MM.1S (cell line): ENCODE measurements at regions not wholly inside any gene's neighbourhood (a gene's known extent, or its start where the extent isn't known, plus 50 kb on each side); places are given as distances from the start of the nearest gene placed in this dataset.

ENCODE experiments used
- CTCF ChIP-seq: fragments of 300-600 bp; sonication (generic); IDR thresholded peaks from 2 replicates; pipeline ENCODE4 v1.5.1; 2016; ENCODE audit warnings: antibody characterized with exemption, low read length, mixed read lengths
- EZH2 ChIP-seq: fragments of 300-600 bp; sonication (generic); optimal IDR thresholded peaks from 2 replicates; pipeline ENCODE3; 2017; ENCODE audit warnings: low read depth, mild to moderate bottlenecking, antibody characterized with exemption, low read length, mixed read lengths
- EZH2phosphoT487 ChIP-seq: fragments of 300-600 bp; sonication (generic); IDR thresholded peaks from 2 replicates; pipeline ENCODE4 v1.6.1; 2018; ENCODE audit warnings: antibody characterized with exemption, low read length

GRCh38 chr13:56187331-56187730 is 953.4 kb upstream of the PRR20A start:
- no peak for TF ChIP-seq CTCF
- TF ChIP-seq EZH2phosphoT487: no peak
- no peak for TF ChIP-seq EZH2
